Adrenal gland (tissue), 9 donors: ENCODE measurements at regions not wholly inside any gene's neighbourhood (a gene's known extent, or its start where the extent isn't known, plus 50 kb on each side); places are given as distances from the start of the nearest gene placed in this dataset.

Source experiments
- DNase-seq, 7 donors: peaks; one replicate each; pipeline ENCODE4 v3.0.0-alpha.2; 2019 to 2020
- H3K27ac ChIP-seq, 5 donors: fragments of 200-600 bp; sonication (generic) in 4 of 5; 1 replicate in 3 of 5; 2 replicates in 2 of 5; pipeline versions ENCODE4 v1.5.1 to v1.8.0; 2016 to 2020; ENCODE audit warnings: mild to moderate bottlenecking in 1 of 5
- H3K27me3 ChIP-seq: fragments of 200-600 bp; 2 replicates; pipeline ENCODE4 v1.8.0; 2021
- H3K36me3 ChIP-seq, 2 donors: fragments of 200-600 bp; replicated peaks in 1 of 2; 1 replicate in 1 of 2; 2 replicates in 1 of 2; pipeline versions ENCODE4 v1.5.1 to v1.8.0; 2018 to 2022
- H3K4me1 ChIP-seq, 2 donors: fragments of 200-600 bp; replicated peaks in 1 of 2; 1 replicate in 1 of 2; 2 replicates in 1 of 2; pipeline versions ENCODE4 v1.5.1 to v1.8.0; 2018 to 2021
- H3K4me3 ChIP-seq, 4 donors: fragments of 200-600 bp; sonication (generic) in 3 of 4; one replicate each; pipeline ENCODE4 v1.5.1; 2016 to 2018
- H3K9me3 ChIP-seq, 3 donors: fragments of 200-600 bp; sonication (generic) in 1 of 3; replicated peaks in 1 of 3; 1 replicate in 2 of 3; 2 replicates in 1 of 3; pipeline versions ENCODE4 v1.5.1 to v1.8.0; 2016 to 2021
- CTCF ChIP-seq, 6 experiments: fragments of 450-650 bp in 4 of 6; fragments of 200-600 bp in 2 of 6; sonication (generic) in 1 of 6; IDR thresholded peaks; 1 replicate in 5 of 6; 2 replicates in 1 of 6; pipeline versions ENCODE4 v1.5.1 to v1.8.0; 2016 to 2021; ENCODE audit warnings: antibody characterized with exemption in 6 of 6, mild to moderate bottlenecking in 2 of 6, moderate library complexity in 1 of 6
- POLR2A ChIP-seq, 2 donors: fragments of 450-650 bp; IDR thresholded peaks; one replicate each; pipeline ENCODE4 v1.6.1; 2017; ENCODE audit warnings: antibody characterized with exemption in 2 of 2, mild to moderate bottlenecking in 2 of 2, moderate library complexity in 1 of 2
- WGBS, 4 donors: extraction: QIAGEN DNeasy Blood & Tissue Kit in 2 of 4; methylation state at CpG; one replicate each; pipeline versions ENCODE4 v1.1.5 to v1.1.7; 2013 to 2017; 5-methylcytosine and 5-hydroxymethylcytosine counted together
- intact Hi-C, 2 donors: fragments of 100-400 bp; cut with DNase I; formaldehyde crosslinking; loops; one replicate each; pipeline versions ENCODE4 v1.14.1 to v1.15.0; 2022 to 2023
- donor health status: healthy with polysubstance abuse.
- donor health status: Bipolar disorder and iron deficiency.
- donor health status: DM: yes; HTN: yes; CAD: no.
- donor health status: DM: no; HTN: no; CAD: no.
- donor health status: DM: no; HTN: no; CAD: no.

GRCh38 chr5:123966781-123967180 lies 454.8 kb downstream of the CSNK1G3 start:
- 76 to 92% (median 86%) methylated on average over 1 of the region's 1 CpG for WGBS, 4 donors
- Histone ChIP-seq H3K4me1 (no peaks in the 10 kb centered on the region), H3K4me3 (no peak overlapping the region)

GRCh38 chr5:123965626-123966025 lies 453.6 kb downstream of the CSNK1G3 start:
- Histone ChIP-seq H3K4me1 (no peaks in the 10 kb centered on the region), H3K9me3 (no peaks in the 10 kb centered on the region), H3K27ac (no peak overlapping the region), H3K27me3 (no peaks in the 10 kb centered on the region), H3K4me3 (no peak overlapping the region), H3K36me3 (no peaks in the 10 kb centered on the region)
- no peak for DNase-seq
- 77 to 88% (median 82%) methylated on average over 3 of the region's 3 CpGs for WGBS, 4 donors
- intact Hi-C loops = no loop called here
- no peak for TF ChIP-seq CTCF (IDR thresholded peaks at IDR 0.05)
- TF ChIP-seq POLR2A (IDR thresholded peaks at IDR 0.05) = no peak

More at GRCh38 chr5:123966781-123967180, 454.8 kb downstream of the CSNK1G3 start:
- Histone ChIP-seq H3K27ac (no peak overlapping the region), H3K9me3 (no peaks in the 10 kb centered on the region), H3K27me3 (no peaks in the 10 kb centered on the region), H3K36me3 (no peaks in the 10 kb centered on the region)
- no peak for TF ChIP-seq POLR2A (IDR thresholded peaks at IDR 0.05)
- TF ChIP-seq CTCF (IDR thresholded peaks at IDR 0.05) = no peak
- DNase-seq = no peak
- intact Hi-C loops = no loop called here

- no peaks in the 10 kb centered on the region for H3K36me3 ChIP-seq
- no peak overlapping the region for H3K4me3 ChIP-seq
- no peak for DNase-seq
- no peak overlapping the region for H3K27ac ChIP-seq
- 65 to 78% (median 67%) methylated on average over 1 of the region's 1 CpG for WGBS, 4 donors
- TF ChIP-seq POLR2A (IDR thresholded peaks at IDR 0.05) = no peak
- no peak for TF ChIP-seq CTCF (IDR thresholded peaks at IDR 0.05)
- H3K9me3 ChIP-seq = no peaks in the 10 kb centered on the region
- intact Hi-C loops = no loop called here
- H3K27me3 ChIP-seq = no peaks in the 10 kb centered on the region
- H3K4me1 ChIP-seq = no peaks in the 10 kb centered on the region
These were observed 452.9 kb downstream of the CSNK1G3 start for GRCh38 chr5:123964884-123965283.

- TF ChIP-seq CTCF (IDR thresholded peaks at IDR 0.05) (no peak), POLR2A (IDR thresholded peaks at IDR 0.05) (no peak)
- 80 to 89% (median 84%) methylated on average over 5 of the region's 5 CpGs for WGBS, 4 donors
- H3K4me3 ChIP-seq = no peak overlapping the region
- H3K27me3 ChIP-seq = no peaks in the 10 kb centered on the region
- H3K4me1 ChIP-seq = no peaks in the 10 kb centered on the region
- no peaks in the 10 kb centered on the region for H3K9me3 ChIP-seq
- intact Hi-C loops = no loop called here
- no peak overlapping the region for H3K27ac ChIP-seq
- H3K36me3 ChIP-seq = no peaks in the 10 kb centered on the region
- no peak for DNase-seq
These were observed 448.5 kb downstream of the CSNK1G3 start for GRCh38 chr5:123960526-123960925.
